Germinal center (tissue), 1 donor: ENCODE measurements at regions not wholly inside any gene's neighbourhood (a gene's known extent, or its start where the extent isn't known, plus 50 kb on each side); places are given as distances from the start of the nearest gene placed in this dataset.

Experiments used
- DNase-seq: peaks from one replicate; pipeline ENCODE4 v3.0.0; 2012; ENCODE audit warnings: mixed read lengths, low spot score

DNA sequence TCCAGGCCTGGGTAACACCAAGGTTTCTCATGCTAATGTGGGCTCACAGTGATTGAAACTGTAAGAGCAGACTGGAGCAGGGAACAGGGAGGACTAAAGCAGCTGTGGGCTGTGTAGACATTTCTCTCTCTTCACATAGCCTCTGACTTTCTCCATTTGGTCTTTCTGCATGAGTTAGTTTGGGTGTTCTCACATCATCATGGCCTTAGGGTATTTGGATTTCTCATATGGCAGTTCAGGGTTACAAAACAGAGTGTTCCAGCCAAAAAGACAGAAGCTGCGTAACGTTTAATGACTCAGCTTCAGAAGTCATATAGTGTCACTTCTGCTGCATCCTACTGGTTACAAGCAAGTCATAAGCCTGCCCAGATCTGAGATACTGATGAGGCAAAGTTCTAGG is 52.0 kb upstream of the OSBPL8 start:
- no peak for DNase-seq

GRCh38 chr12:76614364-76614763 is 54.8 kb upstream of the OSBPL8 start:
- DNase-seq: no peak

- DNase-seq: no peak
Measured at GRCh38 chr12:76618031-76618430, 58.5 kb upstream of the OSBPL8 start.

GRCh38 chr12:76621582-76622024 is 62.0 kb upstream of the OSBPL8 start:
- peak; percentile 59 for DNase-seq

DNA sequence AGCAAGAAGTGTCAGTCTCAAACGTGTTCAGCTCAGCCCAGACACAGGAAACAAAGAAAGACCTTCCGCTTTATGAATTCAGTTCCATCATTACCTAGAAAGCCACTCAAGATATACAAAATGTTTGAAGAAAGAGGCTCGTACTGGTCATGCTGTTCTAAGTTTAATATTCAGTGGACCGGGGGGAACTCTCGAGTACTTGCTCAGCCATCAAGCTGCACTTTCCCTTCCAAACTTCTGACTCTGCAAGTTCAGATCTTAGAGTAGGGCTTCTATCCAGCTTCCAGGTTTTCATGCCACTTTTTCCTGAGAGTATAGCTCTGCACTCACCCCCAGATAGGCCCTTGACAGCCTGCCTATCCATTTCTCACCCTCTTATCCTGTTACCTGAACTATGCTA is 62.8 kb upstream of the OSBPL8 start:
- DNase-seq: no peak

GRCh38 chr12:76622915-76623314 is 63.3 kb upstream of the OSBPL8 start:
- no peak for DNase-seq

DNA sequence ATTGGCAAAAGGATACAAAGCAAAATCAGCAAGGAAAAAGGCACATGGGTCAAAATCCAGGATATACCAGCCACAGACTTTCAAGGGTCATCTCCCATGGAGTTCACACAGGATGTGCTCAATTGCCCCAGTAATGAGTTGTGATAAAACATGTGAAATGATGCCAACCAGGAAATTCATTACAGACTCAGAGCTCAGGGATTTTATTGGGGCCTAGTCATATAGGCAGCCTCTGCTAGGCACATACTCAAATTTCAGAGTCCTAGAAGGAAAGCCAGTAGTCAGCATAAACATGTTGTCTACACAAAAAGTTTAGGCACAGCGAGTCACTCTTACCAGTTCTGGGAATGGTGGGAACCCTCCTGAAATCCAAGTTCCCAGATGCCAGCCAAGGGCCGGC is 64.4 kb upstream of the OSBPL8 start:
- no peak for DNase-seq

DNA sequence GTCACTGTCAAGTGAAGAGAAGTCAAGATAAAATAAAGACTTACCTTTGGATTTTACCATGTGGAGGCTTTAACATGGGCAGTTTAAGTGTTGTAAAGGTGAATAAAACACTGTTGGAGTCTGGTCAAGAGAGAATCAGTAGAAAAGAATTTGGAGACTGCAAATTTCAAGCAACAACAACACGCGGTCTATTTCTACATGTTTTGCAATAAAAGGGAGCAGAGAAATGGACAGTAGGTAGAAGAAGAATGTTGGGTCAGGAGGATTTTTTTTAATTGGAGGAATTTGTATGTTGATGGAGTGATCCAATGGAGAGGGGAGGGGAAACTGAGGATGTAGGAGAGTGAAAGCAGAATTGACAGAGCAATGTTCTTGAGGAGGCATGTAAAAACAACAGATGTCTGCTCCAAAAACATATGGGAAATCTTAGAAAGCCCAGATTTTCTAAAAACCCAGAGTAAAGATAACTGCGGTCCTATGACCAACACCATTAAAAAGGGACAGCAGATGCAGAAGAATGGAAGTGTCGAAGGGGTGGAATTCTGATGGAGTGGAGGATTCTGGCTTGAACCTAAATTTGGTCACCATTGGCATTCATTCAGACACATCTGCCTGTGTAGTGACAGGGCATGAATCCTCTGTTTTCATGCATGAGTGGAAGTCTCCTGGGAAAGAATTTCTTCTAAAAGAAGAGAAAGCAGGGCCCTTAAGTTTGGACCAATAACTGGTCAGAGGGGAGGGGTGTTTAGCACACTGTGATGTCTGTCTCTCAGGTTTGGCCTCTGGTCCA is 68.0 kb upstream of the OSBPL8 start:
- DNase-seq: no peak

- no peak for DNase-seq
Measured at GRCh38 chr12:76628745-76629144, 69.2 kb upstream of the OSBPL8 start.

DNA sequence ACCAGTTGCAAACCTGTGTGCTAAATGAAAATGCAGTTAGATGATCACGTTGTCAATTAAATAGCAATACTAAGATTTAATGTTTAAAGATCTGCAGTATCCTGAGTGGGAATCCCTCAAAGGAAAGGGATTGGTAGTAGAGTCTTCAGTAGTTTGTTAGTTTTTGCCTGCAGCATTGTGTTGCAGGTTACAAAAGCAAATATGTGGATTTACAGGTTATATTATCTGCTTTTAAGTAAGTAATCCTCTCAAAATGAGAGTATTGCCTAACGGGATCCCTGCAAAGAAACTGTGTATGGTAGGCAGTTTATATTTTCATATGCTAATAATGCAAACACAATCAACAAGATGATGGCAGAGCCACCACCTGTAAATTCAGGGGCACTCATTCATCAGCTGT is 72.2 kb upstream of the OSBPL8 start:
- DNase-seq: no peak

DNA sequence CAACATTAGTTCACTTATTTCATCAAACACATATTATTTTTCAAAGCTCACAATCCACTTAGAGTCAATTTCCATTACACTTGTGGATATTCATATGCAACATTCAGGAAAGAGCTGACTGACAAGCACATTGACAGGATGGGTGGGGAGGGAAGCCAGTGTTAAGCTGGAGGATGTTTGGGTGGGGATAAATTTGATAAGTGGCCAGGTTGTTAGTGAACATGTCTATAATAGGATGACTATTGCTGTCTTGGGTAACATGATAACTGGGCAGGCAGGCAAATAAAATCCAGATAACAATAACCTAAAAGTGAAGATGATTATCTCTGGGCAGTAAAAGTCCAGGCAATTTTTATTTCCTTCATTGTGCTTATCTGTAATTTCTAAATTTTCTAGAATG is 73.8 kb upstream of the OSBPL8 start:
- no peak for DNase-seq

- DNase-seq: no peak
Measured at GRCh38 chr12:76634133-76634532, 74.6 kb upstream of the OSBPL8 start.

DNA sequence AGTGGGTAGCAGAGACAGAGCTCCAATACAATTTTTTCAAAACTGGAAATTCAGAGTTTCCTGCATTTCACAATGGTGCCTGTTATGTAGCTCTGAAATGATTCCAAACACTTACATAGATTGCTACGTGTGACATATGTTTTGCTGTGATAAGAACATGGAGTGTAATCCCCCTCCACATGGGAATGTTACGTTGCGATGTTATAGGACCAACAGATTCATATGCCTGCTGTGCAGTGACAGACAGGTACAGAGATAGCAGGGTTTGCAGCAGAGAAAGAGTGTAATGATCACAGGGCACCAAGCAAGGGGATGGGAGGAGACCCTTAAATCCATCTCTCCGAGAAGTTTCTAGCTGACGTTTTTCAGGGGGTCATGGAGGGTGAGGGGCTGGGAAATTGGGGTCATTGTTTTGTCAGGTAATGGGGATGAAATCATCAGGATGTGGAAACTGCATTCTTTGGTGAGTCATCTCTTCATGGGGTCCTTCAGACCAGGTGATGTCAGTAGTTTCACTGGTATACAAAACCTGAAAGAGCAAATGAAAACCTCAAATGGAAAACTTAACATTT is 76.6 kb upstream of the OSBPL8 start:
- no peak for DNase-seq

GRCh38 chr12:76637807-76638206 is 78.2 kb upstream of the OSBPL8 start:
- no peak for DNase-seq

- no peak for DNase-seq
Measured at GRCh38 chr12:76639646-76640045, 80.1 kb upstream of the OSBPL8 start.

DNA sequence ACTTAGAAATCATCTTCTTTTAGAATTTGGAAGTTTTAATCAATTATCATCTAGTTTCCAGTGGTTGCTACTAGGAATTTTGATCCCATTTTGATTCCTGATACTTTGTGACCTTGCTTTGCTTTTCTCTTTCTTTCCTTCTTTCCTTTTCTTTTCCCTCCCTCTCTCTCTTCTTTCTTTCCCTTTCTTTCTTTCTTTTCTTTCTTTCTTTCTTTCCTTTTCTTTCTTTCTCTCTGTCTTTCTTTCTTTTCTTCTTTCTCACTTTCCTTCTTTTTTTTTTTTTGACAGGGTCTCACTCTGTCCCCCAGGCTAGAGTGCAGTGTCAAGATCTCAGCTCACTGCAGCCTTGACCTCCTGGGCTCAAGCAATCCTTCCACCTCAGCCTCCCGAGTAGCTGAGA is 81.5 kb upstream of the OSBPL8 start:
- no peak for DNase-seq

DNA sequence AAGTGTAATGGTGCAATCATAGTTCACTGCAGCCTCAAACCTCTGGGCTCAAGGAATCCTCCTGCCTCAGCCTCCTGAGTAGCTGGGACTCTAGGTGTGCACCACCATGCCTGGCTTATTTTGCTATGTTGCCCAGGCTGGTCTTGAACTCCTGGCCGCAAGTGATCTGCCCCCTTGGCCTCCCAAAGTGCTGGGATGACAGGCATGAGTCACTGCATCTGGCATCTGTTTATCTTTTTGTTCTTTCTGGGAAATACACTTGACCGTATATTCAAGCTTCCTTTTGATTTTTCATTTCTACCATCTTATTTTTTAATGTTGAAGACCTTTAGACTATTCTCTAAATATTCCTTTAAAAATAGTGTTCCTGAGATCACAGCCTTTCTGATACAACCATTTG is 82.4 kb upstream of the OSBPL8 start:
- DNase-seq: no peak

- no peak for DNase-seq
Measured at GRCh38 chr12:76643438-76643837, 83.9 kb upstream of the OSBPL8 start.

DNA sequence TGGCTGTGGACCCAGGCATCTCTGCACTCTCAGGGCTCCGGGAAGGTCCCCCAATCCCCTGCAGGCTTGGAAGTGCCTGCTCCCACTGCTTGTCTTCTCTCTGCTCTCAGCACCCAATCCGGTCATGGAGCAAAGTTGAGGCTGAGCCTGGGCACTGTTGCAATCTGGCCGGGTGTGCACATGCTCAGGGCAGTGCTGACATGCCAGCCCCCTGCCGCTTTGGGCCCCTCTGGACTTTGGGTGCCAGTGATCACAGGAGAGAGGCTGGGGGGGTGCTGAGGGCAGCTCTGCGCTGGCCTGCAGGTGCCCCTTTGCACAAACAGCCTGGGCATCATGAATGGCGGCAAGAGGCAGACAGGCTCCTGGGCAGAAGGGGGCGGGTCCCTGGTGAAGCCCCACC is 85.4 kb upstream of the OSBPL8 start:
- no peak for DNase-seq

DNA sequence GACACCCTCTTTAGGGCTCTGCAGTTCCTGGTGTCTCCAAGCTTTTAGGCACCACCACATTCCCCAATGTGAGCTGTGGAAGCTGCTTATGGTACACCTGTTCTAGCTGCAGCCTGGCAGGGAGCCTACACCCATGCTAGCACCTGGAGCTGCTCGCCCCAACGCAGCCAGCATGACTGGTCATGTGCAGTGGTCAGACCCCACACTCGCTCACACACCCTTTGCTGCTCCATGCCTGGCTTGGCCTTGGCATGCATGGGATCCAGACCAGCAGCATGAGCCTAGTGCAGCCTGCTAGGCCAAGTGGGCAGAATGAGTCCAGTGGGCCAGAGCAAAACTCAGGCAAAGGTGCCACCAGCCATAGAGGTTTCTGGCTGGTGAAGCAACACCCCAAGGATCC is 86.4 kb upstream of the OSBPL8 start:
- DNase-seq: no peak

GRCh38 chr12:76646366-76646765 is 86.8 kb upstream of the OSBPL8 start:
- no peak for DNase-seq

- no peak for DNase-seq
Measured at GRCh38 chr12:76649099-76649498, 89.5 kb upstream of the OSBPL8 start.

GRCh38 chr12:76652402-76652801 is 92.8 kb upstream of the OSBPL8 start:
- DNase-seq: no peak

DNA sequence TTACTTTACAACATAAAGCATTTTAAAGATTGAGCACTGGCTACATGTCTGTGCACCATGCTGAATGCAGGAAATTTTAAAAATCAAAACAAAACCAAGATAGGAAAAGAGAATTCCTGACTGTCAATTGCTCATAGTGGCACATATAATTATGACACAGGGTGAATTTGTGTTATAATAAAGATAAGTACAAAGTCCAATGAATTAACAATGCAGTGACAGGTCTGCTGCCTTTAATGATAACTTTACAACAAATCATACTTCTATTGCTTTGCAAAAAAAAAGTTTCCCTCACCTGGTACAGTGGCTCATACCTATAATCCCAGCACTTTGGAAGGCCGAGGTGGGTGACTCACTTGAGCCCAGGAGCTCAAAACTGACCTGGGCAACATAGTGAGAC is 93.8 kb upstream of the OSBPL8 start:
- DNase-seq: no peak
